Loucy (cell line): ENCODE measurements at regions not wholly inside any gene's neighbourhood (a gene's known extent, or its start where the extent isn't known, plus 50 kb on each side); places are given as distances from the start of the nearest gene placed in this dataset.

Experiments
- H2AFZ ChIP-seq: fragments of 200-600 bp; sonication (generic); 2 replicates; pipeline ENCODE4 v1.6.0; 2016; ENCODE audit warnings: antibody characterized with exemption, mild to moderate bottlenecking, low read length, moderate library complexity
- H3F3A ChIP-seq: fragments of 200-600 bp; 2 replicates; pipeline ENCODE4 v1.6.0; 2016; ENCODE audit warnings: antibody characterized with exemption, low read depth, mild to moderate bottlenecking
- H3K27me3 ChIP-seq: fragments of 200-600 bp; sonication (generic); 2 replicates; pipeline ENCODE4 v1.6.1; 2014; ENCODE audit warnings: low read length, mild to moderate bottlenecking; ENCODE audit not compliant: insufficient read depth, poor library complexity, severe bottlenecking
- H3K36me3 ChIP-seq: fragments of 200-600 bp; sonication (generic); 2 replicates; pipeline ENCODE4 v1.6.1; 2016; ENCODE audit warnings: low read length; ENCODE audit not compliant: insufficient read depth
- H3K4me1 ChIP-seq: fragments of 200-600 bp; sonication (generic); 2 replicates; pipeline ENCODE4 v1.5.1; 2014; ENCODE audit warnings: low read length, mild to moderate bottlenecking; ENCODE audit not compliant: insufficient read depth, poor library complexity, severe bottlenecking
- H3K4me2 ChIP-seq: fragments of 200-600 bp; sonication (generic); 2 replicates; pipeline ENCODE4 v1.6.0; 2014; ENCODE audit warnings: antibody characterized with exemption, low read length, low read depth, mild to moderate bottlenecking; ENCODE audit not compliant: poor library complexity, severe bottlenecking
- H3K4me3 ChIP-seq: fragments of 200-600 bp; sonication (generic); 2 replicates; pipeline ENCODE4 v1.5.1; 2014; ENCODE audit warnings: low read length, mild to moderate bottlenecking, mixed read lengths; ENCODE audit not compliant: poor library complexity, severe bottlenecking
- H3K79me2 ChIP-seq: fragments of 200-600 bp; sonication (generic); 2 replicates; pipeline ENCODE4 v1.6.1; 2014; ENCODE audit warnings: low read length; ENCODE audit not compliant: insufficient read depth
- H3K9ac ChIP-seq: fragments of 200-600 bp; sonication (generic); 2 replicates; pipeline ENCODE4 v1.6.0; 2014; ENCODE audit warnings: mild to moderate bottlenecking, low read depth, low read length, moderate library complexity; ENCODE audit not compliant: poor library complexity, severe bottlenecking
- H3K9me2 ChIP-seq: fragments of 200-600 bp; sonication (generic); replicated peaks from 2 replicates; pipeline ENCODE4 v1.6.1; 2016; ENCODE audit warnings: low read depth, low read length, mixed read lengths
- H3K9me3 ChIP-seq: fragments of 200-600 bp; sonication (generic); 2 replicates; pipeline ENCODE4 v1.6.1; 2014; ENCODE audit warnings: mild to moderate bottlenecking, antibody characterized with exemption, low read length, low read depth; ENCODE audit not compliant: insufficient read depth
- H4K20me1 ChIP-seq: fragments of 200-600 bp; sonication (generic); 2 replicates; pipeline ENCODE4 v1.6.0; 2014; ENCODE audit warnings: antibody characterized with exemption, low read length, mild to moderate bottlenecking; ENCODE audit not compliant: insufficient read depth, poor library complexity, severe bottlenecking
- EZH2phosphoT487 ChIP-seq: fragments of 200-600 bp; IDR thresholded peaks from 2 replicates; pipeline ENCODE4 v1.6.1; 2018; ENCODE audit warnings: antibody characterized with exemption, mild to moderate bottlenecking, moderate library complexity, borderline replicate concordance
- TF ChIP-seq, protein P1 (sequence below): fragments of 200-600 bp; sonication (generic); conservative IDR thresholded peaks from 2 replicates; pipeline ENCODE4 v1.5.1; 2014; ENCODE audit warnings: mild to moderate bottlenecking, antibody characterized with exemption, low read length

DNA sequence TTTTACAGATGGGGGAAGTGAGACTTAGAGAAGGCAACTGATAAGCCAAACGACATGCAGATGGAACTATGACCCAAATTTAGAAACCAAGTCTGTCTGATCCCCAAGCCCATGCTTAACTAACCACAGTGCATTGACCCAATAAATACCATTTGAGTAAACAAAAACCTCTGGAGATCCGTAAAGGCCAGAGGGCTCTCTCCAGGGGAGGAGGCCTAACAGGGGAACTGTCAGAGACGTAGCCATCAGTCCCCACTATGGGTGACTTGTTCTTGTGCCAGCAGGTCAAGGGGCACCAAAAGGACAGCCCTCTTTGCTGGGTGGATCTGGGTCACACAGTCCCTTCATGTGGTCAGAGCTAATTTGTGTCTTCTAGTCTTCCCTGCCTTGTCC is 420.2 kb downstream of the BCOR start:
- Histone ChIP-seq H3K79me2 (no peaks in the 10 kb centered on the region), H3K9me2 (no peaks in the 10 kb centered on the region), H3K36me3 (no peaks in the 10 kb centered on the region), H4K20me1 (no peaks in the 10 kb centered on the region), H3K4me1 (no peaks in the 10 kb centered on the region), H3K27me3 (no peaks in the 10 kb centered on the region), H3K9me3 (no peaks in the 10 kb centered on the region), H2AFZ (no peak overlapping the region), H3F3A (no peaks in the 10 kb centered on the region), H3K4me2 (no peak overlapping the region), H3K4me3 (no peak overlapping the region), H3K9ac (no peak overlapping the region)
- TF ChIP-seq, protein P1, sequence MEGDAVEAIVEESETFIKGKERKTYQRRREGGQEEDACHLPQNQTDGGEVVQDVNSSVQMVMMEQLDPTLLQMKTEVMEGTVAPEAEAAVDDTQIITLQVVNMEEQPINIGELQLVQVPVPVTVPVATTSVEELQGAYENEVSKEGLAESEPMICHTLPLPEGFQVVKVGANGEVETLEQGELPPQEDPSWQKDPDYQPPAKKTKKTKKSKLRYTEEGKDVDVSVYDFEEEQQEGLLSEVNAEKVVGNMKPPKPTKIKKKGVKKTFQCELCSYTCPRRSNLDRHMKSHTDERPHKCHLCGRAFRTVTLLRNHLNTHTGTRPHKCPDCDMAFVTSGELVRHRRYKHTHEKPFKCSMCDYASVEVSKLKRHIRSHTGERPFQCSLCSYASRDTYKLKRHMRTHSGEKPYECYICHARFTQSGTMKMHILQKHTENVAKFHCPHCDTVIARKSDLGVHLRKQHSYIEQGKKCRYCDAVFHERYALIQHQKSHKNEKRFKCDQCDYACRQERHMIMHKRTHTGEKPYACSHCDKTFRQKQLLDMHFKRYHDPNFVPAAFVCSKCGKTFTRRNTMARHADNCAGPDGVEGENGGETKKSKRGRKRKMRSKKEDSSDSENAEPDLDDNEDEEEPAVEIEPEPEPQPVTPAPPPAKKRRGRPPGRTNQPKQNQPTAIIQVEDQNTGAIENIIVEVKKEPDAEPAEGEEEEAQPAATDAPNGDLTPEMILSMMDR = no peak
- no peak for TF ChIP-seq EZH2phosphoT487

DNA sequence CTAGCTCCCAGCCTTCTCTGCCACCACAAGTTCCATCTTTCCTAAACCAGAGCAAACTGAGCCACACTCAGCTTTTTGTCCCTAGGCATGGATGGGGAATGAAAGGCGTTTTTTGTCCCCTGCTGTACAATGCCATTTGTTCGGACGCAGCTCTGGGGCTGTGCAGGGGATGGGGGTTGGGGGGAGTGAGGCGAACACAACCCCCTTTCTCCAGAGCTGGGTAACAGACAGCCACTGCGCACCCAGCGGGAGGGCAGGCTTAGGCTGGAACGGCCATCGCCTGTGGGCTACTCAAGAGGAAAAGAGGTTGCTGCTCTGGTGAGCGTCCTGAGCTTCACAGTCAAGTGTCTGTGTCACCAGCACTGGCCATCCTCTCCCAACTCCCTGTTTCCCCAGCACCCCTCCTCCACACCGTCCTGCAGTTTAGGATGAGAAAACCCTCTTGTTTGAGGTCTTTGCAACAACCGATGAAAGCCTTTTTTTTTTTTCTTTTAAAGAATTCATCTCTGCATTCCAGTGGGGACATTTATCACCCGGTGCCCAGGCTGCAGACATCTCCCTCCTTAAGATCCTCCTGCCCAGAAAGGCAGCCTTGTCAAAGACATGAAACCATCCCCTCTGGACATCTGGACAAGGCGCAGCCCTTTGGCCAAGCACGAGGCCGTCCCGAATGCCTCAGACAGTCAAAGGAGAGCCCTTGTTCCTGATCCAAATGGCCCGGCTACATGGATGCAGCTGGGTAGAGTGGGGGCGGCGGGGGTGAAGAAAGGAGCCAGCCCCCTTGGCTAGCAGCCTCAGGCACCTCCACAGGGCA is 419.6 kb downstream of the BCOR start:
- H3K9me3 ChIP-seq = no peaks in the 10 kb centered on the region
- H2AFZ ChIP-seq = no peak overlapping the region
- no peaks in the 10 kb centered on the region for H3K27me3 ChIP-seq
- TF ChIP-seq EZH2phosphoT487 = no peak
- TF ChIP-seq, protein P1 = no peak
- no peak overlapping the region for H3K9ac ChIP-seq
- H3F3A ChIP-seq = no peaks in the 10 kb centered on the region
- no peaks in the 10 kb centered on the region for H3K36me3 ChIP-seq
- H4K20me1 ChIP-seq = no peaks in the 10 kb centered on the region
- H3K79me2 ChIP-seq = no peaks in the 10 kb centered on the region
- H3K4me3 ChIP-seq = no peak overlapping the region
- H3K4me1 ChIP-seq = no peaks in the 10 kb centered on the region
- H3K9me2 ChIP-seq = no peaks in the 10 kb centered on the region
- no peak overlapping the region for H3K4me2 ChIP-seq

DNA sequence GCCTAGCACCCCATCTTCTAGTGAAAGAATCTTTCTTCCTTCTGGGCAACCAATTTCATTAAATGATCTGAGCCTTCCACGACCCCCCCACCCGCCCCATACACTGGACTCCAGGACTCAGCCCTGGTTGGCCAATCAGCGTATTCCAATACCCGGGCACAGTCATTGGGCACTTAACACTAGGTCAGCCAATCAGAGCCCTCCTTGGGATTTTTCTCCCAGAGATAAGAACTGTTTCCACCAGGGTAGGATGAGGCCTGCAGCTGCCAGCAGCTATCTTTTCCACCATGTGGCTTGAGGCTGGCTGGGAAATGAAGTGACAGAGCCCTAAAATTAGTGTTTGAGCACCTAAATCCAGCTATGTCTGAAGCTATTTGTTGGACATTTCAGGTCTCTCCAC is 418.8 kb downstream of the BCOR start:
- no peaks in the 10 kb centered on the region for H3K9me3 ChIP-seq
- no peak overlapping the region for H3K4me3 ChIP-seq
- no peak overlapping the region for H3K9ac ChIP-seq
- H3K4me2 ChIP-seq = no peak overlapping the region
- no peak overlapping the region for H2AFZ ChIP-seq
- TF ChIP-seq EZH2phosphoT487 = no peak
- TF ChIP-seq, protein P1 = no peak
- no peaks in the 10 kb centered on the region for H3K27me3 ChIP-seq
- no peaks in the 10 kb centered on the region for H3K36me3 ChIP-seq
- H3K4me1 ChIP-seq = no peaks in the 10 kb centered on the region
- no peaks in the 10 kb centered on the region for H3K79me2 ChIP-seq
- no peaks in the 10 kb centered on the region for H3K9me2 ChIP-seq
- H3F3A ChIP-seq = no peaks in the 10 kb centered on the region
- no peaks in the 10 kb centered on the region for H4K20me1 ChIP-seq
